Kidney (tissue), 13 donors: ENCODE measurements at regions not wholly inside any gene's neighbourhood (a gene's known extent, or its start where the extent isn't known, plus 50 kb on each side); places are given as distances from the start of the nearest gene placed in this dataset.

Experiments used
- DNase-seq, 5 donors: peaks; one replicate each; pipeline ENCODE4 v3.0.0-alpha.2; 2013 to 2020
- FAIRE-seq: peaks from 2 replicates; lab custom pipeline; 2012; peaks lifted over from hg19 to GRCh38; lab: Jason Lieb, UNC
- H3K27ac ChIP-seq, 2 donors: one replicate each; pipeline ENCODE4 v1.7.0; 2013; ENCODE audit warnings: low read depth in 2 of 2, low read length in 2 of 2, inconsistent platforms in 1 of 2
- H3K27me3 ChIP-seq: one replicate; pipeline ENCODE4 v1.7.1; 2013; ENCODE audit warnings: low read length, inconsistent platforms; ENCODE audit not compliant: control insufficient read depth, insufficient read depth
- H3K36me3 ChIP-seq, 3 donors: one replicate each; pipeline versions ENCODE4 v1.7.0 to v1.7.1; 2013; ENCODE audit warnings: low read length in 3 of 3, control low read depth in 1 of 3, inconsistent platforms in 1 of 3; ENCODE audit not compliant: insufficient read depth in 3 of 3, control insufficient read depth in 2 of 3
- H3K4me1 ChIP-seq, 3 donors: one replicate each; pipeline versions ENCODE4 v1.7.0 to v1.7.1; 2013; ENCODE audit warnings: low read length in 3 of 3, inconsistent platforms in 1 of 3, low read depth in 1 of 3; ENCODE audit not compliant: control insufficient read depth in 2 of 3, insufficient read depth in 2 of 3
- H3K4me3 ChIP-seq, 3 donors: one replicate each; pipeline versions ENCODE4 v1.7.0 to v1.8.1; 2013; ENCODE audit warnings: low read length in 3 of 3, control low read depth in 1 of 3, inconsistent platforms in 1 of 3
- H3K9ac ChIP-seq, 3 donors: one replicate each; pipeline versions ENCODE4 v1.7.0 to v1.7.1; 2013; ENCODE audit warnings: low read length in 3 of 3, control low read depth in 1 of 3, inconsistent platforms in 1 of 3
- H3K9me3 ChIP-seq, 3 donors: one replicate each; pipeline versions ENCODE4 v1.7.0 to v1.7.1; 2013; ENCODE audit warnings: low read length in 3 of 3, control low read depth in 1 of 3, inconsistent platforms in 1 of 3; ENCODE audit not compliant: control insufficient read depth in 2 of 3, insufficient read depth in 1 of 3
- CTCF ChIP-seq: IDR thresholded peaks from 3 replicates; pipeline ENCODE4 v1.5.1; 2012; ENCODE audit warnings: mild to moderate bottlenecking, moderate library complexity, borderline replicate concordance; ENCODE audit not compliant: insufficient read depth; ENCODE audit errors: extremely low read depth
- intact Hi-C: fragments of 100-400 bp; cut with DNase I; formaldehyde crosslinking; loops from one replicate; pipeline ENCODE4 v1.11.1; 2022
- donor health status: control.
- donor health status: control.
- donor health status: control.
- donor health status: control.
- donor health status: control.
- donor health status: DM: yes; HTN: yes; CAD: no.
- donor health status: Normal renal cell carcinoma (clear cell type).

GRCh38 chr10:65570143-65571010 lies 1355.5 kb upstream of the LRRTM3 start:
- H3K9ac ChIP-seq: peak overlapping the region in 2 of 3 donors; percentile 14 to 56
- DNase-seq (peak; percentile 64 to 91 (median 88)), FAIRE-seq (no peak)
- intact Hi-C loops: no loop called here
- no peak for TF ChIP-seq CTCF
- peak overlapping the region; percentile 62 to 84 (median 64) for H3K4me3 ChIP-seq
- H3K36me3 ChIP-seq: no peaks in the 10 kb centered on the region
- H3K9me3 ChIP-seq: no peaks in the 10 kb centered on the region
- H3K27me3 ChIP-seq: no peaks in the 10 kb centered on the region
- H3K4me1 ChIP-seq: no peaks in the 10 kb centered on the region
- H3K27ac ChIP-seq: peak overlapping the region; percentile 53 to 65

GRCh38 chr10:65571011-65571570 lies 1354.7 kb upstream of the LRRTM3 start:
- Histone ChIP-seq H3K27ac (no peak overlapping the region), H3K27me3 (no peaks in the 10 kb centered on the region), H3K4me1 (no peaks in the 10 kb centered on the region), H3K9ac (peak overlapping the region in 2 of 3 donors; percentile 14 to 56), H3K36me3 (no peaks in the 10 kb centered on the region), H3K9me3 (no peaks in the 10 kb centered on the region), H3K4me3 (peak overlapping the region; percentile 62 to 84 (median 64))
- peak in 2 of 5 donors; percentile 46 to 53 for DNase-seq
- no peak for TF ChIP-seq CTCF
- no peak for FAIRE-seq
- intact Hi-C loops: no loop called here

- TF ChIP-seq CTCF: no peak
- peaks cover 0 to 11% (median 7%) of the 10 kb centered on the region in 3 donors for H3K9me3 ChIP-seq
- no peak overlapping the region for H3K27ac ChIP-seq
- no peaks in the 10 kb centered on the region for H3K27me3 ChIP-seq
- H3K4me3 ChIP-seq: no peak overlapping the region
- no peaks in the 10 kb centered on the region for H3K36me3 ChIP-seq
- intact Hi-C loops: no loop called here
- no peaks in the 10 kb centered on the region for H3K4me1 ChIP-seq
- DNase-seq (peak in 1 of 5 donors; percentile 2), FAIRE-seq (no peak)
- no peak overlapping the region for H3K9ac ChIP-seq
Observed at GRCh38 chr10:65581426-65582026, 1344.3 kb upstream of the LRRTM3 start.
